ENCODE measurements at regions not wholly inside any gene's neighbourhood (a gene's known extent, or its start where the extent isn't known, plus 50 kb on each side); places are given as distances from the start of the nearest gene placed in this dataset.

DNA sequence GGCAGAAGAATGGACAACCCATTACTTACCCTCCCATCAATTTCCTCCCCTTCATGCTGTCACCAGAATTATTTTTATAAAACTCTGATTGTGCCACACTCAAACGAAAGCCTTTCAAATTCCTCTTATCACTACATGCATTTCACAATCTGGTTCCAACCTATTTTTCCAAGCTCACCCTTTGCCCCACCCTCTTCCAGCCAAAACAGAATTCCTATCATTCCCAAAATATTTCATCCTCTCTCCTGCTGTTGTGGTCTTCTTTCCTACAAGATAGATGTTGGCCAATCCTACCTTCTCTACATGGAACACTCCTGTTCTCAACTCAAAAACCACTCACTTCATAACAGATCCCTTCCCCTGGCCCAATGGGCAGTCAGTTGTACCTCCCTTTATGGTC is 111.5 kb downstream of the ELAPOR2 start:
- TF ChIP-seq EZH2 (IDR thresholded peaks at IDR 0.05; ENCODE audit: insufficient read depth, poor library complexity, severe bottlenecking): no peak
- TF ChIP-seq EZH2phosphoT487 (IDR thresholded peaks at IDR 0.05; ENCODE audit: insufficient read depth, low read depth): no peak
